GM12875 (cell line): ENCODE measurements at regions not wholly inside any gene's neighbourhood (a gene's known extent, or its start where the extent isn't known, plus 50 kb on each side); places are given as distances from the start of the nearest gene placed in this dataset.

Source experiments
- H3K4me3 ChIP-seq: one replicate; pipeline ENCODE4 v1.5.1; 2011; ENCODE audit warnings: low read depth, low read length, control low read depth
- TF ChIP-seq, protein P1 (sequence below): IDR thresholded peaks from 2 replicates; pipeline ENCODE4 v1.5.1; 2011; ENCODE audit warnings: low read depth, mild to moderate bottlenecking, control low read depth, inconsistent platforms, low read length, moderate library complexity, borderline replicate concordance; ENCODE audit not compliant: insufficient read depth

- TF ChIP-seq, protein P1, sequence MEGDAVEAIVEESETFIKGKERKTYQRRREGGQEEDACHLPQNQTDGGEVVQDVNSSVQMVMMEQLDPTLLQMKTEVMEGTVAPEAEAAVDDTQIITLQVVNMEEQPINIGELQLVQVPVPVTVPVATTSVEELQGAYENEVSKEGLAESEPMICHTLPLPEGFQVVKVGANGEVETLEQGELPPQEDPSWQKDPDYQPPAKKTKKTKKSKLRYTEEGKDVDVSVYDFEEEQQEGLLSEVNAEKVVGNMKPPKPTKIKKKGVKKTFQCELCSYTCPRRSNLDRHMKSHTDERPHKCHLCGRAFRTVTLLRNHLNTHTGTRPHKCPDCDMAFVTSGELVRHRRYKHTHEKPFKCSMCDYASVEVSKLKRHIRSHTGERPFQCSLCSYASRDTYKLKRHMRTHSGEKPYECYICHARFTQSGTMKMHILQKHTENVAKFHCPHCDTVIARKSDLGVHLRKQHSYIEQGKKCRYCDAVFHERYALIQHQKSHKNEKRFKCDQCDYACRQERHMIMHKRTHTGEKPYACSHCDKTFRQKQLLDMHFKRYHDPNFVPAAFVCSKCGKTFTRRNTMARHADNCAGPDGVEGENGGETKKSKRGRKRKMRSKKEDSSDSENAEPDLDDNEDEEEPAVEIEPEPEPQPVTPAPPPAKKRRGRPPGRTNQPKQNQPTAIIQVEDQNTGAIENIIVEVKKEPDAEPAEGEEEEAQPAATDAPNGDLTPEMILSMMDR = no peak
- H3K4me3 ChIP-seq = no peak overlapping the region
Observed at GRCh38 chr4:63361628-63362027, 1047.6 kb downstream of the TECRL start.

DNA sequence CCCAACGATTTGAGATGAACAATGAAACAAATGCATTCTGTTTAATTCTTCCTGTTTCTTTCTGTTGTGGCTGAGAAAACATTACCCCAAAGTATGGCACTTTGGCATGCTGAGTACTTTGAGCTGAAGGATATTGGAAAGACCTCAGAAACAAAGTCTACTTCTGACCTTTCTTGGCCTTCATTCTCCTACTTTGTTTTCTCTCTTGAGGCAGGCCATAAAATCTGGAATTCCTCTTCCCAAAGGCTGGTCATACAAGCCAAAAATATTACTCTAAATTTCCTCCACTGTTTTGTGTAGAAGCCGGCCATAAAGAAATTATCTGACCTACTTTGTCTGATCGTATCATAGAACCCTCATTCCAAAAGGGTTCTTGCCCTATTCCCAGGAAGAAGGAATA, 1048.2 kb downstream of the TECRL start:
- TF ChIP-seq, protein P1 = no peak
- H3K4me3 ChIP-seq = no peak overlapping the region

DNA sequence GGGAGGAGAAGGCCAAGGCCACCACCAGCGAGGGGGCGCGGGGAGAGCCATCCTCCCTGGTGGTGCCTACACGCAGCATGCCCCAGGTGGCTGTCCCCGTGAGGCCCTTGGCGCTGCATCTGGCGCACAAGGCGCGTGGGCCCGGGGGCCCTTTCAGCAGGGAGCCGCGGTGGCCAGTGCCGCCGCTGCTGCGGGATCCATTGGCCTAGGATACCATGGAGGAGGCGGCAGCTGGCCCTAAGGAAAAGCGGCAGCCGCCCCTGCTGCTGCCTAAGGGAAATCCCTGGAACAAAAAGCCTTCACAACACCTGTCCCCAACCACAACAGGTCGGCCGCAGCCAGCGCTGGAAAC, 1059.6 kb downstream of the TECRL start:
- TF ChIP-seq, protein P1 = no peak
- H3K4me3 ChIP-seq = no peak overlapping the region

GRCh38 chr4:63348735-63349673, 1060.2 kb downstream of the TECRL start:
- TF ChIP-seq, protein P1 = no peak
- H3K4me3 ChIP-seq = no peak overlapping the region

DNA sequence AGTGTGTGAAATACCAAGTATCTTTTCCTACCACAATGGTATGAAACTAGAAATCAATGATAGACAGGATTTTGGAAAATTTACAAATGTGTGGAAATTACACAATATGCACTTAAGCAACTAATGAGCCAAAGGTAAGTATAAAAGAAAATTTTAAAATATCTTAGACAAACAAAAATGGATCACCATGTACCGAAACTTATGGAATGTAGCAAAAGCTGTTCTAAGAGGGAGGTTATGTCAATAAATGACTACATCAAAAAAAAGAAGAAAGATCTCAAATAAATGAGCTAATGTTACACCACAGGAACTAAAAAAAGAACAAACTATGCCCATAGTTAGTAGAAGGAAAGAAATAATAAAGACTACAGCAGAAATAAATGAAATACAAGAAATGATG, 1084.1 kb downstream of the TECRL start:
- TF ChIP-seq, protein P1 = no peak
- H3K4me3 ChIP-seq = no peak overlapping the region

- TF ChIP-seq, protein P1 = no peak
- H3K4me3 ChIP-seq = no peak overlapping the region
Observed at GRCh38 chr4:63316633-63317032, 1092.6 kb downstream of the TECRL start.

DNA sequence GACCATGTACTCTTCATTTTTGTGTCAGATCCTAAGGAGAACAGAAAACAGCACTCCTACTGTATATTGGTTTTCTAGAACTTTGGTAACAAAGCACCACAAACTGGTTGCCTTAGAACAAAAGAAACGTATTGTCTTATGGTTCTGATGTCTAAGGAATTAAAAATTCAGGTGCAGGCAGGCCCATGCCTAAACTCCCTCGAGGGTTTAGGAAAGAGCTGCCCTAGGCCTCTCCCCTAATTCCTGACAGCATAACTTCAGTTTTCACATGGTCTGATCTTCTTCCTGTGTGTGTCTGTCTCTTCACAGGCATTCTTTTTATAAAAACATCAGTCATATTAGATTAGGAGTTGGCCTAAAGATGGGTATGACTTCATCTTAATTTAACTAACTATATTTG, 1093.6 kb downstream of the TECRL start:
- TF ChIP-seq, protein P1 = no peak
- H3K4me3 ChIP-seq = no peak overlapping the region
